Stimulated activated CD4-positive, alpha-beta T cell treated with anti-CD3 and anti-CD28 coated beads, Interleukin-1b, Interleukin-23, amount 100 ng/mL, for 4 hours (primary cell): ENCODE measurements at regions not wholly inside any gene's neighbourhood (a gene's known extent, or its start where the extent isn't known, plus 50 kb on each side); places are given as distances from the start of the nearest gene placed in this dataset.
"Not testable (repeated sequence)": the region's sequence is repeated elsewhere in the genome, so short reads cannot be mapped to it uniquely, and the experiment has no call there.

Experiments used
- DNase-seq, 2 donors: peaks; one replicate each; pipeline ENCODE4 v3.0.0-alpha.2; 2020; ENCODE audit warnings: low read depth in 2 of 2

GRCh38 chr12:13562915-13563742 lies 366.6 kb downstream of the EMP1 start:
- no peak for DNase-seq

- DNase-seq = no peak
Measured at GRCh38 chr12:13561923-13562322, 365.4 kb downstream of the EMP1 start.

- no peak for DNase-seq
Measured at GRCh38 chr12:13559318-13559978, 362.9 kb downstream of the EMP1 start.

- no peak for DNase-seq
Measured at GRCh38 chr12:13552830-13553229, 356.3 kb downstream of the EMP1 start.

GRCh38 chr12:13547283-13547682 lies 350.8 kb downstream of the EMP1 start:
- no peak for DNase-seq

- no peak for DNase-seq
Measured at GRCh38 chr12:13546231-13546630, 349.7 kb downstream of the EMP1 start.

GRCh38 chr12:13539051-13539450 lies 342.5 kb downstream of the EMP1 start:
- no peak for DNase-seq

GRCh38 chr12:13538136-13538535 lies 341.6 kb downstream of the EMP1 start:
- DNase-seq = no peak

- no peak for DNase-seq
Measured at GRCh38 chr12:13537623-13538022, 341.1 kb downstream of the EMP1 start.

- DNase-seq = no peak
Measured at GRCh38 chr12:13536219-13536910, 339.8 kb downstream of the EMP1 start.

GRCh38 chr12:13534645-13535398 lies 338.3 kb downstream of the EMP1 start:
- DNase-seq = no peak

- DNase-seq = no peak
Measured at GRCh38 chr12:13534242-13534641, 337.7 kb downstream of the EMP1 start.

GRCh38 chr12:13530966-13531365 lies 334.4 kb downstream of the EMP1 start:
- DNase-seq = no peak

- DNase-seq = not testable (repeated sequence)
Measured at GRCh38 chr12:13526185-13526921, 329.8 kb downstream of the EMP1 start.

GRCh38 chr12:13523536-13524307 lies 327.2 kb downstream of the EMP1 start:
- DNase-seq = no peak

GRCh38 chr12:13518034-13518433 lies 321.5 kb downstream of the EMP1 start:
- not testable (repeated sequence) for DNase-seq

- no peak for DNase-seq
Measured at GRCh38 chr12:13509740-13510139, 313.2 kb downstream of the EMP1 start.

- DNase-seq = no peak
Measured at GRCh38 chr12:13505636-13506035, 309.1 kb downstream of the EMP1 start.

- no peak for DNase-seq
Measured at GRCh38 chr12:13505224-13505623, 308.7 kb downstream of the EMP1 start.

- no peak for DNase-seq
Measured at GRCh38 chr12:13504736-13505135, 308.2 kb downstream of the EMP1 start.
